Activated naive CD8-positive, alpha-beta T cell treated with anti-CD3 and anti-CD28 coated beads, Interleukin-2, amount 50 U/mL, for 16 hours (primary cell): ENCODE measurements at regions not wholly inside any gene's neighbourhood (a gene's known extent, or its start where the extent isn't known, plus 50 kb on each side); places are given as distances from the start of the nearest gene placed in this dataset.

Experiments used
- DNase-seq: peaks from one replicate; pipeline ENCODE4 v3.0.0-alpha.2; 2020; ENCODE audit warnings: low read depth, low spot score

GRCh38 chr1:61523893-61524605 lies 200.9 kb downstream of the TM2D1 start:
- DNase-seq = no peak

GRCh38 chr1:61523229-61523628 lies 201.7 kb downstream of the TM2D1 start:
- DNase-seq = no peak

GRCh38 chr1:61520401-61520800 lies 204.5 kb downstream of the TM2D1 start:
- no peak for DNase-seq

- no peak for DNase-seq
Observed at GRCh38 chr1:61519631-61520030, 205.3 kb downstream of the TM2D1 start.

- DNase-seq = no peak
Observed at GRCh38 chr1:61518670-61519400, 206.1 kb downstream of the TM2D1 start.

- no peak for DNase-seq
Observed at GRCh38 chr1:61517345-61517744, 207.6 kb downstream of the TM2D1 start.

GRCh38 chr1:61515096-61515495 lies 209.8 kb downstream of the TM2D1 start:
- no peak for DNase-seq
